ENCODE measurements at regions not wholly inside any gene's neighbourhood (a gene's known extent, or its start where the extent isn't known, plus 50 kb on each side); places are given as distances from the start of the nearest gene placed in this dataset.

DNA sequence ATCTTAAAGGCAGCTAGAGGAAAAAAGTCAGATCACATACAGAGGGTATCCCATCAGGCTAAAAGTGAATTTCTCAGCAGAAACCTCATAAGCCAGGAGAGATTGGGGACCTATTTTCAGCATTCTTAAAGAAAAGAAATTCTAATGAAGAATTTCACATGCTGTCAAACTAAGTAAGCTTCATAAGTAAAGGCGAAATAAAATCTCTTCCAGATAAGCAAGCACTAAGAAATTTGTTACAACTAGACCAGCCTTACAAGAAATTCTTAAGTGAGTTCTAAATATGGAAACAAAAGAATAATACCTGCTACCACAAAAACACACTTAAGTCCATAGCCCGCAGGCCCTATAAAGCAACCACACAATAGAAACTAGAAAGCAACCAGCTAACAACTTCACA, 186.1 kb downstream of the ETAA1 start:
- TF ChIP-seq, protein P1, sequence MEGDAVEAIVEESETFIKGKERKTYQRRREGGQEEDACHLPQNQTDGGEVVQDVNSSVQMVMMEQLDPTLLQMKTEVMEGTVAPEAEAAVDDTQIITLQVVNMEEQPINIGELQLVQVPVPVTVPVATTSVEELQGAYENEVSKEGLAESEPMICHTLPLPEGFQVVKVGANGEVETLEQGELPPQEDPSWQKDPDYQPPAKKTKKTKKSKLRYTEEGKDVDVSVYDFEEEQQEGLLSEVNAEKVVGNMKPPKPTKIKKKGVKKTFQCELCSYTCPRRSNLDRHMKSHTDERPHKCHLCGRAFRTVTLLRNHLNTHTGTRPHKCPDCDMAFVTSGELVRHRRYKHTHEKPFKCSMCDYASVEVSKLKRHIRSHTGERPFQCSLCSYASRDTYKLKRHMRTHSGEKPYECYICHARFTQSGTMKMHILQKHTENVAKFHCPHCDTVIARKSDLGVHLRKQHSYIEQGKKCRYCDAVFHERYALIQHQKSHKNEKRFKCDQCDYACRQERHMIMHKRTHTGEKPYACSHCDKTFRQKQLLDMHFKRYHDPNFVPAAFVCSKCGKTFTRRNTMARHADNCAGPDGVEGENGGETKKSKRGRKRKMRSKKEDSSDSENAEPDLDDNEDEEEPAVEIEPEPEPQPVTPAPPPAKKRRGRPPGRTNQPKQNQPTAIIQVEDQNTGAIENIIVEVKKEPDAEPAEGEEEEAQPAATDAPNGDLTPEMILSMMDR (IDR thresholded peaks at IDR 0.05), result no peak
- no peak for TF ChIP-seq ZFX (IDR thresholded peaks at IDR 0.05; ENCODE audit: borderline replicate concordance)

Data from 22Rv1 (cell line).